ENCODE measurements at regions not wholly inside any gene's neighbourhood (a gene's known extent, or its start where the extent isn't known, plus 50 kb on each side); places are given as distances from the start of the nearest gene placed in this dataset.

DNA sequence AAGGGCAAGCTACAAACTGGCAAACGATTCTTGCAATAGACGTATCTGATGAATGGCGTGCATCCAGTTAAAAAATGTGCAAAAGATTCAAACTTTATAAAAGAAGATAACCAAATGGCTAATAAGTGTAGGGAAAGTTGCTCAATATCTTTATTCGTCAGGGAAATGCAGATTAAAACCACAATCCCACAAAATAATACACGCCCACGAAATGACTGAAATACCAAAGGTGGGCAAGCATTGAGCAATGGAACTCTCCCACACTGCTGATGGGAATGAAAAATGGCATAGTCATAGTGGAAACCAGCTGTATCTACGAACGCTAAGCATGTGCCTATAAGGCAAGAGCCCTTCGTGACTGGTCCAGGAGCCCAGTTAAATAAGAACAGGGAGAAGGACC is 168.6 kb upstream of the SIX2 start:
- TF ChIP-seq, protein P1, sequence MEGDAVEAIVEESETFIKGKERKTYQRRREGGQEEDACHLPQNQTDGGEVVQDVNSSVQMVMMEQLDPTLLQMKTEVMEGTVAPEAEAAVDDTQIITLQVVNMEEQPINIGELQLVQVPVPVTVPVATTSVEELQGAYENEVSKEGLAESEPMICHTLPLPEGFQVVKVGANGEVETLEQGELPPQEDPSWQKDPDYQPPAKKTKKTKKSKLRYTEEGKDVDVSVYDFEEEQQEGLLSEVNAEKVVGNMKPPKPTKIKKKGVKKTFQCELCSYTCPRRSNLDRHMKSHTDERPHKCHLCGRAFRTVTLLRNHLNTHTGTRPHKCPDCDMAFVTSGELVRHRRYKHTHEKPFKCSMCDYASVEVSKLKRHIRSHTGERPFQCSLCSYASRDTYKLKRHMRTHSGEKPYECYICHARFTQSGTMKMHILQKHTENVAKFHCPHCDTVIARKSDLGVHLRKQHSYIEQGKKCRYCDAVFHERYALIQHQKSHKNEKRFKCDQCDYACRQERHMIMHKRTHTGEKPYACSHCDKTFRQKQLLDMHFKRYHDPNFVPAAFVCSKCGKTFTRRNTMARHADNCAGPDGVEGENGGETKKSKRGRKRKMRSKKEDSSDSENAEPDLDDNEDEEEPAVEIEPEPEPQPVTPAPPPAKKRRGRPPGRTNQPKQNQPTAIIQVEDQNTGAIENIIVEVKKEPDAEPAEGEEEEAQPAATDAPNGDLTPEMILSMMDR (IDR thresholded peaks at IDR 0.05): no peak
- Histone ChIP-seq H3K4me1 (ENCODE audit: control insufficient read depth in 1 of 2, low read depth in 2 of 2) (peaks cover 0 to 21% of the 10 kb centered on the region in 2 donors), H3K4me3 (no peak overlapping the region), H3K36me3 (no peaks in the 10 kb centered on the region), H3K27me3 (replicated peaks; ENCODE audit: insufficient read depth) (no peaks in the 10 kb centered on the region), H3K9me3 (no peaks in the 10 kb centered on the region), H3K27ac (no peak overlapping the region)
- ATAC-seq (ENCODE audit: insufficient number of reproducible peaks, low FRiP score, low read depth) (no peak), DNase-seq (ENCODE audit: low spot score) (no peak)

DNA sequence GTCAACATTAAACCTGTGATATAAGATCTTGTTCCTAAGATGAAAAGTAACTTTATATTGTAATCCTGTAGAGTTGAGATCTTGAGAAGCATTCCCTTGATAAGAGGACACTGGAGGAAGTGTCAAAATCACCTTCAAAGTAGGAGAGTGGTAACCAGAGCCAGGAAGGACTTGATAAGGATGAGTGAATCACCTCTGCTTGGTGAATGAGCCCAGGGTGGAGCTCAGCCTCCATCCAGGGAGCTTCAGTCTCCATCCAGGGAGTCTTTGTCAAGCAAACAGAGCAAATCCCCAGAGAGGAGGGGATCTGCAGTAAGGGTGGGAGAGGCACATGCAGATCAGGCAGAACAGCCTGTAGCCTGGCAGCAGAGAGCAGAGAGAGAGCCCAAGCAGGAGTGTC is 167.1 kb upstream of the SIX2 start:
- no peak for DNase-seq (ENCODE audit: low spot score)
- no peak overlapping the region for H3K4me3 ChIP-seq
- peaks cover 0 to 22% of the 10 kb centered on the region in 2 donors for H3K4me1 ChIP-seq (ENCODE audit: control insufficient read depth in 1 of 2, low read depth in 2 of 2)
- ATAC-seq (ENCODE audit: insufficient number of reproducible peaks, low FRiP score, low read depth): no peak
- no peaks in the 10 kb centered on the region for H3K27me3 ChIP-seq (replicated peaks; ENCODE audit: insufficient read depth)
- TF ChIP-seq, protein P1 (IDR thresholded peaks at IDR 0.05): no peak
- no peak overlapping the region for H3K27ac ChIP-seq
- no peaks in the 10 kb centered on the region for H3K9me3 ChIP-seq
- H3K36me3 ChIP-seq: no peaks in the 10 kb centered on the region

DNA sequence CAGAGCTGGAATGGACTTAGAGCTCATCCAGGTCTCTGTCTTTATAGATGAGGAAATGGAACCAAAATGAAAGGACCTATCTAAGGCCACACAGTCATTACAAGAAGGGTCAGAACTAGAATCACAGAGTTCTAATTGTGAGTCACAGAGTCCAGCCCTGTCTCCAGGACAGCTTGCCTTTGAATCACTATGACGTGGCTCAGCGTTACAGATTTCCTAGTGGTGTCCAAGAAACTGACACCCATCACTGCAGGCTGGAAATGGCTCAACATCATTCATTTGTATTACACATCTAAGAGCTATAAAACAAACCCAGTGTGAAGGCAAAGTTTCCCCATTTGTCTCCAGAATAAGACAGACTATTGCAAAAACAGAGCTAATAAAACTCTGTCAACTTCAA is 164.3 kb upstream of the SIX2 start:
- TF ChIP-seq, protein P1 (IDR thresholded peaks at IDR 0.05): peak; percentile 37
- ATAC-seq (ENCODE audit: insufficient number of reproducible peaks, low FRiP score, low read depth) (no peak), DNase-seq (ENCODE audit: low spot score) (peak; percentile 51)
- H3K27me3 ChIP-seq (replicated peaks; ENCODE audit: insufficient read depth): no peaks in the 10 kb centered on the region
- H3K9me3 ChIP-seq: no peaks in the 10 kb centered on the region
- peak overlapping the region; percentile 21 to 29 for H3K27ac ChIP-seq
- peaks cover 0 to 30% of the 10 kb centered on the region in 2 donors for H3K4me1 ChIP-seq (ENCODE audit: control insufficient read depth in 1 of 2, low read depth in 2 of 2)
- no peaks in the 10 kb centered on the region for H3K36me3 ChIP-seq
- H3K4me3 ChIP-seq: no peak overlapping the region

DNA sequence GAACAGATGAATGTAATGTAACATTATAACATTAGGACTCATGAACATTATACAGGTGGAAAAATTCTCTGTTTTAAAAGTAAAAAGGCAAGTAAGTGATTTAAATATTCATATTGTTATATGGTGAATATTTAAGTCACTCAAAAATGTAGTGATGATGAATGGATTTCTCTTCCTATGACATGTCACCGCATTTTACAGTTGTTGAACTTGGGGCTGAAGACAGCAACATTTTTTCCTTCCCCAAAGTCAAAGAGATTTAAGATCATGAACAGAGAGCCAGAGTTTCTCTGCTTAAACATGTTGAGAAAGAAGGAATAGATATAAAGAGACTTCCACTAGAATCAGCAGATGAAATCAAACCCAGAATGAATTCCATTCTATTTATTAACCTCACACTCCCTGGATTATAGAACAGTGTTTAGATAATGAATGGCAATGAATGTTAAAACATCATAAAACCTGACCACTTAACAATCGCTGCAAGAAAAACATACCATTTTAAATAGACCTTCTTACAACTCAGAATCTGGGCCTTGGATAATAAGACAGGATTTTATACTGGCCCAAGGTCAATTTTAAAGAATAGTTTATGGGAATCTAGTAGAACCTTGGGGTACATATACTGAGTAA is 163.6 kb upstream of the SIX2 start:
- H3K4me1 ChIP-seq (ENCODE audit: control insufficient read depth in 1 of 2, low read depth in 2 of 2): peaks cover 4 to 34% of the 10 kb centered on the region in 2 donors
- H3K4me3 ChIP-seq: no peak overlapping the region
- TF ChIP-seq, protein P1 (IDR thresholded peaks at IDR 0.05): no peak
- no peak for DNase-seq (ENCODE audit: low spot score)
- H3K27me3 ChIP-seq (replicated peaks; ENCODE audit: insufficient read depth): no peaks in the 10 kb centered on the region
- no peaks in the 10 kb centered on the region for H3K9me3 ChIP-seq
- no peaks in the 10 kb centered on the region for H3K36me3 ChIP-seq
- no peak for ATAC-seq (ENCODE audit: insufficient number of reproducible peaks, low FRiP score, low read depth)
- H3K27ac ChIP-seq: peak overlapping the region; percentile 21 to 29

DNA sequence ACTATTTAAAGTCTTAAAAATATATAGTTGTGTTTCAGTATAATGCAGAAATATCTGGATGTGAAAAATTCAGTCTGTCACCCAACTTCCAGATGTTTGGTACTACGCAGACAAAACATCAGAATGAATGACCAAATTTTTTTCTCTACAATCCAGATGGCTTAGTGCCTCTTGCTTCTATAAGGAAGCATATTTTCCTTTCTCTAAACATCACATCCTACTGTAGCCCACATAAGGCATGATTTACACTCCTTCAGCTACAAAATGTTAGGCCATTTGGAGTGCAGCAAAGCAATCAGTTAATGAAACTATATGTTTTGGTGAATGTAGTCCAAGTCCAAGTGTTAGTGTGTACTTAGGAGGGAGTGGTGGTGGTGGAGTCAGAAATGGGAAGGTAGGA is 162.9 kb upstream of the SIX2 start:
- ATAC-seq (ENCODE audit: insufficient number of reproducible peaks, low FRiP score, low read depth) (no peak), DNase-seq (ENCODE audit: low spot score) (no peak)
- H3K4me3 ChIP-seq: no peak overlapping the region
- no peaks in the 10 kb centered on the region for H3K9me3 ChIP-seq
- H3K27ac ChIP-seq: no peak overlapping the region
- no peaks in the 10 kb centered on the region for H3K27me3 ChIP-seq (replicated peaks; ENCODE audit: insufficient read depth)
- TF ChIP-seq, protein P1 (IDR thresholded peaks at IDR 0.05): no peak
- H3K4me1 ChIP-seq (ENCODE audit: control insufficient read depth in 1 of 2, low read depth in 2 of 2): peaks cover 4 to 34% of the 10 kb centered on the region in 2 donors
- no peaks in the 10 kb centered on the region for H3K36me3 ChIP-seq

Measured in thoracic aorta (tissue), 2 donors.